SW480 (cell line): ENCODE measurements at regions not wholly inside any gene's neighbourhood (a gene's known extent, or its start where the extent isn't known, plus 50 kb on each side); places are given as distances from the start of the nearest gene placed in this dataset.
"Not testable (repeated sequence)": the region's sequence is repeated elsewhere in the genome, so short reads cannot be mapped to it uniquely, and the experiment has no call there.

Source experiments
- DNase-seq: peaks from one replicate; pipeline ENCODE4 v3.0.0-alpha.2; 2016; ENCODE audit warnings: low spot score

DNA sequence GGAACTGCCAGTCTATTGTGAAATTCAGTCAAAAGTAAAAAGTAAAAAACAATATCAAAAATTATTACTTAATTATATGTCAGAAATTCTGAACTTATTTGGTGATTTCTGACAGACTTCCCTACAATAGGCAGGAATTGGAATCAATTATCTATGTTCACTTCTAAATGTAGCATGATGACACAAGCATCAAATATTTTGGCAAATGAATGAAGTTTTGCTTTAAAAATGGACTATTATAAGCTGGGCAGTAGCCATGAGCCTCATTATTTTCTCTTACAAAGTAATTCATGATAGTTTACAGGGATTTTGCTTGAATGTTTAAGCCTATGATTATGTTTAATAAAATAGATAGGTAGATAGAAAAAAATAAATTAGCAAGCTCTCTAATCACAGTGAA is 582.6 kb downstream of the SLITRK6 start:
- DNase-seq, result no peak

DNA sequence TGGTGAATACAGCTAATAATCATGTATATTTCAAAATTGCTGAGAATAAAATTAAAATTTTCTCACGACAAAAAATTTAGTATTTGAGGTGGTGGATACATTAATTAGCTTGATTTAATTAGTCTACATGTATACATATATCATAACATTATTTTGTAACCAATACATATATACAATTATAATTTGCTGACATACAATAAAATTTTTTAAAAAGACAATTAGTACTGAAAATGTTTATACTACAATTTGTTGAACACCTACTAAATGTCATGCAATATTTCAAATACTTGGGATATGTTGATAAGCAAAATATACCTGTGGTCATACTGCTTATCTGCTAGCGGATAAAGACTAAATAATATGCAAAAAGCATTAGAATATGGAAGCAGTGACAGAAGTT is 586.5 kb downstream of the SLITRK6 start:
- DNase-seq, result no peak

DNA sequence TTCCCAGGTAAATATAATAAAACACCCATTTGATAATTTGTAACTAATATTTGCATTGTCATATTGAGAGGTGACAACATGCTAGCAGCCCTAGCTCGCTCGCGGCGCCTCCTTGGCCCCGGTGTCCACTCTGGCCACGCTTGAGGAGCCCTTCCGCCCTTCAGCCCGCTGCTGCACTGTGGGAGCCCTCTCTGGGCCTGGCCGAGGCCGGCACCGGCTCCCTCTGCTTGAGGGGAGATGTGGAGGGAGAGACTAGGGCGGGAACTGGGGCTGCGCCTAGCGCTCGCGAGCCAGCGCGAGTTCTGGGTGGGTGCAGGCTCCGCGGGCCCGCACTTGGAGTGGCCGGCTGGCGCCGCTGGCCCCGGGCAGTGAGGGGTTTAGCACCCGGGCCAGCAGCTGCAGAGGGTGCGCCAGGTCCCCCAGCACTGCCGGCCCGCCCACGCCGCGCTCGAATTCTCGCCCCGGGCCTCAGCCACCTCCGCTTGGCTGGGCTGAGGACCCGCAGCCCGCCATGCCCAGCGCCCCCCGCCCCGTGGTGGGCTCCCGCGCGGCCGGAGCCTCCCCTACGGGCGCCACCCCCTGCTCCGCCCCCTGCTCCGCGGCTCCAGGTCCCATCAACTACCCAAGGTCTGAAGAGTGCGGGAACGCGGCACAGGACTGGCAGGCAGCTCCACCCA is 594.4 kb downstream of the SLITRK6 start:
- no peak for DNase-seq

DNA sequence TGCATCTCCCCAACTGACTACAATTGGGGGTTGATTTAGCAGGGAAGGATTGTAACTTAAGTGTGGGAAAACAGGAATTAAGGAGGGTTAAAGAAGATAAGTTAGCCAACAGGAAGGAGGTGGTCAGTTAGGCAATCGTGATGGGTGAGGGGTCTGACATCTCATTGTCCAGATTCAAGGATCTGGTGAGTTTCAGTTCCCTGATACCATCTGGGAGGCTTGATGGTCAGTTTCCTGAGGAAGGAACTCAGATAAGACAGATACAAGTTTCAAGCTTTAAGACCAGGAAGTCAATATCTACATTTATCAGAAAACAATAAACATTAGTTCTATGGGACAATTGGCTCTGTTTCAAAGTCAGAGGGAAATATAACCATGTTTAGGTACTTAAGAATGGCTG is 601.8 kb downstream of the SLITRK6 start:
- no peak for DNase-seq

DNA sequence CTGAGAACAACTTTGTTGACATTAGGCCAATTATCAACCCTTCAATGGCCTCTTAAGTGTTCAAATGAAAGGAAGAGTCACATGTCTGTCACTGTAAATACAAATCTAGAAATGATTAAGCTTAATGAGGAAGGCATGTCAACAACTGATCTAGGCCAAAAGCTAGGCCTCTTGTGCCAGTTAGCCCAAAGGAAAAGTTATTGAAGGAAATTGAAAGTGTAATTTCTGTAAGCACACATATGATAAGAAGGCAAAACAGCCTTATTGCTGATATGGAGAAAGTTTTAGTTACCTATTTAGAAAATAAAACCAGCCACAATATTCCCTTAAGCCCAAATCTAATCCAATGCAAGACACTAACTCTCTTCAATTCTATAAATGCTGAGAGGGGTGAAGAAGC is 604.7 kb downstream of the SLITRK6 start:
- DNase-seq, result no peak

DNA sequence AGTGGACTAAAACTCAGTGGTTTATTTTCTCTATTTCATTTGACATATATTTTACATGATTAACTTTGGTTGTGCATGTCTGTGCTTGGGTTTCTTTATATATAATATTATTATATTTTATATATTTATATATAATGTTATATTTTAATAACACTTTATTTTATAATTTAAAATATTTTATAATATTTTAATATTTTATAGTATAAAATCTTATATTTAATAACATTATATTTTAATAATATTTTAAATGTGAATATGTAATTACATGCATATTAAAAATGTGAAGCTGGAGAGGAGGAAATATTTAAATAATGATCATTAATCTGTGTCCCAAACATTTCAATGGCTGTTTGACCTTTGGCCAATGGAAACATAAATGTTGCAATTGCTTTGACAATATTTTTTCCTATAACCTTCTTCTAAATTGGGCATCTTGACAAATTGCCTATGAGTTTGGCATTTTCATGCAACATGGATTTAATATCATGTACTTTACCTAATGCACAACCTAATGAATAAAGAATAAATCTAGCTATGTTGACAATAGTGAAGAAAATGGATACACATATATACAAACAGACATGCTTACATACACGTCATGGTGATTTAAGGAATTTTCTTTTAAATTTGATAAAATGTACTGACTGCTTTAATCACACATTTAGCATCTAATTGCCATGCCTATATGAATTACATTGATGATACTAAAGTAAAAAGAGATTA is 607.1 kb downstream of the SLITRK6 start:
- no peak for DNase-seq

DNA sequence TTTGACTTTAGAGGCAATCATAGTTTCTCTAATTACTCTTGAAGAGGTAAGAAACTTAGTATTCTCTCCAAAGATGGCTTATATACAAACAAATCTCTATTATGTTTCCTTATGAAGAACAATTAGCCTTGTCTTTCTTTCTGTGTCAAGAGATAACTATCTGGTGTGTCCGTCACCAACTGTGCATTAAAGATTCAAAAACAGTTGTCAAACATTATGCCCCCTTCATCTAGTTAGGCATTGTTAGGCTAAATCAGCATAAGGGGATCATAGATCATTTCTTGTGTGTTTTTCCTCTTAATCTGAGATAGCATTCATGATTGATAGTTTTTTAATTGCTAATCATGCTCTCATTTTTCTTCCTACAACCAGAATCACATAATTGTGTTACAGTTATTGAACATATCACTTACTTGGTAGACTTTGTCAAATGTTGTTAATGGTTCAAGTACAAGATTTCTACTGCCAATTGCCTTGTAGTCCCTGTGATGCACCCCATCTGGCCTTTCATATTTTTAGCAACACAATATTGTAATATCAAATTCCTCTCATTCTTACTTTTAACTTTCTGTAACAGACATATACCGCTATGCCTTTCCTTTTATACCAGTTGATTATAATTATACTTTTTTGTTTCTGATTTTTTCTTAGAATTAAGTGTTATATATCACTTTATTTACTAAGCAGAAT is 612.7 kb downstream of the SLITRK6 start:
- DNase-seq, result no peak

DNA sequence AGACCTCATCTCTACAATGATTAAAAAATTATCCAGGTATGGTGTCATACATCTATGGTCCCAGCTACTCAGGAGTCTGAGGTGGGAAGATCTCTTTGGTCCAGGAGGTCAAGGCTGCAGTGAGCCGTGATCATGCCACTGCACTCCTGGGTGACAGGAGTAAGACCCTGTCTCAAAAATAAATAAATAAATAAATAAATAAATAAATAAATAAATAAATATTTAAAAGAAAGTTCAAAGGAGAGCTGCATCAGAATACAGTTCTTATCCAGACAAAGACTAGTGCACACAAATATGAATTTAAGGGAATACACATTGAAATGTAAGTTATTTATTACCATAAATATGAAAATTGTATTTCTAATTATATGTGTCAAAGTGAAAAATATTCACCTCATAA is 624.9 kb downstream of the SLITRK6 start:
- no peak for DNase-seq

DNA sequence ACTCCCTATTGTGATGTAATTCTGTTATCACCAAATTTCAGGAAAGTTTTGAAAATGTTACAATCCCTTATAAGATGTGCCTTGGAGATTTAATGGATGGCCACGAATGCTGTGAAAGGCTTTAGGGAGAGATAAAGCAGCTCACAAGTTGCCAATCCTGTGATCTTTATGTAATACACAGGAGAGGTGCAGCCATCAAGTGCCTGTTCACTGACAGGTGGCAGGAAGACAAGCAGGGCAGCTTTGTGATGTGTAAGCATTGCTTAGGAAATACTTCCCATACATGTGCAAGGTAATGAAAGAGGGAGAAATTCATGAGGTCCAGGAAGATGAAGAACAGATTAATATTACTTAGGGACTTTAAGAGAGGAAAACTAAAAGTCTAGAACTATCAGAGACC is 628.8 kb downstream of the SLITRK6 start:
- peak; percentile 3 for DNase-seq

DNA sequence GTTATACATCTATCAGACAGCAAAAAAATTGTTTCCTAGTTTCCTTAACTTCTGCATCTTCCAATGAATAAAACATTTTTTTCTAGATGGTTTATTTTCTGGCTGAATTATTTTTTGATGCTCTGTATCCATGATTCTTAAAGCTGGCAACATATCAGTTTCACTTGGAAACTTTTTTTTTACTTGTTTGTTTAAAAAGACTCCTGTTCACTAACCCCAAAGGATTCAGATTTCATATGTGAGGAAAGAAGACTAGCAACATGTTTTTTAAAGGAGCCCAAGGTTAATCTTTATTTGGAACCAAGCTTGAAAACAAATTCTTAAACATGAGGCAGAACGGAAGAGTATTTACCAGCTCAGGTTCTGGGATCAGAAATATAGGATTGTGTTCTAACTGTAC is 632.3 kb downstream of the SLITRK6 start:
- DNase-seq, result no peak

DNA sequence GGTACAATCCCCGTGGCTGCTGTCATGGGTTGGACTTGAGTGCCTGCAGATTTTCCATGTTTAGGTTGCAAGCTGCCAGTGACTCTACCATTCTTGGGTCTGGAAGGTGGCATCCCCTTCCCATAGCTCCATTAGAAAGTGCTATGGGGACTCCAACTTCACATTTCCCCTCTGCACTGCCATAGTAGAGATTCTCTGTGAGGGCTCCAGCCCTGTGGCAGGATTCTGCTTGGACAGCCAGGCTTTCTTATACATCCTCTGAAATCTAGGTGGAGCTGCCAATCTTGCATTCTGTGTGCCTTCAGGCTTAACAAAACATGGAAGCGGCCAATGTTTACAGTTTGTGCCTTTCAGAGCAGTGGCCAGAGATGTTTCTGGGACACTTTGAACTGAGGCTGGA is 636.2 kb downstream of the SLITRK6 start:
- no peak for DNase-seq

DNA sequence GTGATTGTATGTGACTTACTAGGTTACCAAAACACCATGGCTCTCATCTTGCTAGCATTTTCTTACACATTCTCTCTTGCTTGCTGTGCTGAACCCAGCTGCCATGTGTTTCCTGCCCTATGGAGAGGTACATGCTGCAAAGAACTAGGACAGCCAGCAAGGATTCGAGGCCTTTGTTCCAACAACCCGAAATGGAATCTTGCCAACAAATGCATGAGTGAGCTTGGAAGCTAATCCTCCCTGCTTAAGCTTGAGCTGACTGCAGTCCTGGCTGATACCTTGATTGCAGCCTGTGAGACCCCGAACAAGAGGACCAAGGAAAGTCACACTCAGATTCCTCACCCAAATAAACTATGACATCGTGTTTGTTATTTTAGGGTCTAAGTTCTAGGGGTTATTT is 651.2 kb downstream of the SLITRK6 start:
- no peak for DNase-seq

DNA sequence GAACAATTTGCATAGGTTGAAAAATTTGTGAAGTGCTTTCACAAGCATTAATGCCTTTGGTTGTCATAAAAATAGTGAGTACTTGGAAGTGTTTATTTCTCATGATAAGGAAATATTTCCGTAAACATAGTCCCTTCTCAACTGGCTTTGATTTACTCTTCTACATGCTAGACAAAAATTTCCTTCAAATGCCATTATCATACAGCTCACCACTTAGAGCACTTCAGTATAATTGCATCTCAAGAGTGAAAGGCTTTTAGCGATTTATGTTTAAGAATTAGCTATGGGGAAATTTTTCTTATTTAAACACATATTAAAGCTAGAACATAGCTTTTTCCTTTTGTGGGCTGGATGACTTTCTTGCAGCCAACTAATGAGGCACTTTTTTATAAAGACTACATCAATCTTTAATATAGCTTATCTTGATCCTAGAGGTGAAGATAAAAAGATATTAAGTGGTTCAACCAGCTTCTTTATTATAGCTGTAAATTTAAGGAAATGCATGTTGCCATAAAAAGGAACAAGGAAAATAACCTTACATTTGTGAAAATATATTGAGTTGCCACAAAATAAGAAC is 656.8 kb downstream of the SLITRK6 start:
- DNase-seq, result no peak

DNA sequence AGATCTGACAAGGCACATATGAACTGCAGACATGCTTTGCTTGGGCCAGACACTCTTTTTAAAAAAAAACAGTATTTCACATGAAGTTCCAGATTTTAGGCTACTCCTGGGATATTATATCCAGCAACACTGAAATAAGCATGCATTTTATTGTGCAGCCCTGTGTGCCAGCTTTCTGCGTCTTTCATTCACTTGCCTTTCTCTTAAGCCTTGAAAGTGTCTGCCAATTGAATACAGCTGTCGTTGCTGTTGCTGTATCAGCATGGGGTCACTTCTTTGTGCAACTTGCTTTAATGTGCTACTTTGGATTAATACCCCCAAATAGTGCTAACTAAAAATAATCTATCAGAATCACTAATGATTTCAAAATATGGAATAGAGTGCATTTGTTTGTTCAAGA is 657.8 kb downstream of the SLITRK6 start:
- DNase-seq, result no peak

DNA sequence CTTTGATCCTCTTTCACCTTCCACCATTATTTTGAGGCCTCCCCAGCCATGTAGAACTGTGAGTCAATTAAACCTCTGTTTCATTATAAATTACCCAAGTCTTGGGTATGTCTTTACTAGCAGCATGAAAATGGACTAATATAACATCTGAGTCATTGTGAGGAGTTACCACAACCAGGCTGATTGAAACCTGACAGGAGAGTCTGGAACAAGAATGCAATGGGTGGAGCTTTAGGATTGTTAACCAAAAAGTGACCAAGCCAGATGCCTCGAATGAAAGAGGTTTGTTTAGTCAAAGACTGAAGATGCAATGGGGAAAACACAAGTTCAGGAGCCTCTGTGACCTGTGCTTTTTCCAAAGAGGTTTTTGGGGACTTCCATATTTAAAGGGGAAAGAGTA is 659.0 kb downstream of the SLITRK6 start:
- DNase-seq, result peak; percentile 1

DNA sequence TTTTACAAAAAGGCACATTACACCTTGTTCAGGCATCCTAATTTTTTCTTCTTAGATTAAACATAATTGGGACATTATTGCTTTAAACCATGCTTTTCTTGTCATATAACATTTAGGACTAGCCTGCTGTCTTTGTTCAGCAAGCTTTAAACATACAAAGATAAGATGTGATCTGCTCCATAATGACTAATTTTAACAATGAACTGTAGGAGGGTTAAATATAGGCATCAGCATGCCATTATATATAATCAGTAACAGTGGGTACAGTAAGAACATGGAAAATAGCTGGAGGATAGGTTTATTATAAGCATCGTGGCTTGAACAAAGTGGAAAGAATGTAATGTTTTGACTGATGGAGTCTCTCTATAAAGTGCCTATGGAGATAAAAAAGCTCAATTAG is 661.7 kb downstream of the SLITRK6 start:
- no peak for DNase-seq

DNA sequence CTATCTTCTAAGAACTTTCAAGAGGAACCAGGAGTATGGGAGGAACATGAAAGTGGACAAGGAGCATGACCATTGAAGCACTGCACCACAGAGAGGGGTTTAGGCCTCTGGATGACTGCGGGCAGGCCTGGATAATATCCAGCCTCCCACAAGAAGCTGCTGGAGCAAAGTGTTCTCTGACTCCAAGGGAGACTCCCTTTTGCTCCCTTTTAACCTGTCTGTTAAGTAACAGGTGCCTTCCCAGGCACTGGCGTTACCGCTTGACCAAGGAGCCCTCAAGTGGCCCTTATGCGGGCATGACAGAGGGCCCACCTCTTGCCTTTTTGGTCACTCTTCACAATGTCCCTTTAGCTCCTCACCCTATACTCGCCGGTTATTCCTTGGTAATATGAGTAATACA is 666.2 kb downstream of the SLITRK6 start:
- no peak for DNase-seq

DNA sequence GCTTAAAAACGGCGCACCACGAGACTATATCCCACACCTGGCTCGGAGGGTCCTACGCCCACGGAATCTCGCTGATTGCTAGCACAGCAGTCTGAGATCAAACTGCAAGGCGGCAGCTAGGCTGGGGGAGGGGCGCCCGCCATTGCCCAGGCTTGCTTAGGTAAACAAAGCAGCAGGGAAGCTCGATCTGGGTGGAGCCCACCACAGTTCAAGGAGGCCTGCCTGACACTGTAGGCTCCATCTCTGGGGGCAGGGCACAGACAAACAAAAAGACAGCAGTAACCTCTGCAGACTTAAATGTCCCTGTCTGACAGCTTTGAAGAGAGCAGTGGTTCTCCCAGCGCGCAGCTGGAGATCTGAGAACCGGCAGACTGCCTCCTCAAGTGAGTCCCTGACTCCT is 675.7 kb downstream of the SLITRK6 start:
- DNase-seq, result not testable (repeated sequence)

DNA sequence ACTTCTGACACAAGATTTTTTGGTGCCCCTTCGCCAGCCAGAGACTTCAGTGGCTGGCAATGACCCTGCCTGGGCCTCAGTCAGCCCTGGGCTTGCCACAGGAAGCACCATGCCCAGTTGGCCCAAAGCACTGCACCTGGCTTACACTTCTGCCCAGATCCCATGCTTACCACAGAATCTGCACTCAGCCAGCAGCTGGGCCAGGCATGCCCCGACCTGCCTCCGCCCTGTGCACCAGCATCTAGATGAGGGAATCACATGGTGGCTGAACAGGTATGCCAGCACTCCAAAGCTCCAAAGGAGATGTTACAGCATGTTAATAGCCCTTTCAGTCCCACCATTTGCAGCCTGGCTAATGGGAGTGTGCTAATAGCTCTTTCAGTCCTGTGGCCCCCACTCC is 690.9 kb downstream of the SLITRK6 start:
- DNase-seq, result no peak

DNA sequence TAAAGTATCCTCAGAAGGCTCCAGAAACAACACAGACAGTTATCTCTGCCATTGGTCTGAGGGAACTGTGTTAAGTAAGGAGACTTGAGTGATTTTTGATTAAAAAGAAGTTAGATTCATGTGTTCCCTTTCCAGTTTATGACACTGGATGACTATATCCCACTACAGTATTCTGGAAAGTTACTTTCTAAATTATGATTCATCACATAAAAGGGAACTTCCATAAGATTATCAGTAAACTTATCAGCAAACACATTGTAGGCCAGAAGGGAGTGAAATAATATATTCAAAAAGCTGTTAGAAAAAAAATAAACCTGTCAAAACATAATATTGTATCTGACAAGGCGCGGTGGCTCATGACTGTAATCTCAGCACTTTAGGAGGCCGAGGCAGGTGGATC is 700.0 kb downstream of the SLITRK6 start:
- no peak for DNase-seq

DNA sequence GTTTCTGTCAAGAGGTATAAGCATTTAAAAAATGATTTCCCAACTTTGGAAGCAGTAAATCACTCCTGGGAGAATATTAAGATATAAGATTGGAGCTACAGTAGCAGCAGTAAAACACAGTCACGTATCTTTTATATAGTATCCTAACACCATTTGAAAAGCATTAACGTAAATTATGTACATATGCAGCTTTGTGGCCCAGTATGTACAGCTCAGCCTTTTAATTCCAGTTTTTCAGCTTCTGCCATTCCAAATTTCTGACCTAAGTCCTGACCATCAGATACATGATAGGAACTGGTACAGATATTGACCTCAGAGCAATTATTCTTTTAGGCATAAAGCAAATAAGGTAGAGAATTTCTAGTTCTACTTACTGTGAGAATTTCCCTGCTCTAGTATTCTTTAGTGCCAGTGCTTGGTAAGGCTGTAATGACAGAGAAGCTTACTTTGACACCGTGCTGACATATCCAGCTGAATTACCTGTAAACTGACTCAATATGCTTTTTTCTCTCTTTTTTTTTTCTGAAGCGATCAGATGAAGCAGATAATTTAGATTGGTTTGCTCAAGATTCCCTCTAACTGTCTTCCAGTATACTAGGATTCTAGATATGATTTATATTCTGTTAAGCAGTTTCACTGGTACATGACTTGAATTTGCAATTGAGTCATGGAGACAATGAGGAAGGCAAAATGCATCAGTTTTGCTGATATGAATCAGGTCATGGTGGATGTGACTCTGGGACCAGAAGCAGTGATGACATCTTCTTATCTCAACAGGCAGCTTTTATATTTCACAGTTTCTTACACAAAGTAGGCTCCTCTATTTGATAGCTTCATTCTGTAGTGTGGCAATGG is 703.6 kb downstream of the SLITRK6 start:
- DNase-seq, result no peak

DNA sequence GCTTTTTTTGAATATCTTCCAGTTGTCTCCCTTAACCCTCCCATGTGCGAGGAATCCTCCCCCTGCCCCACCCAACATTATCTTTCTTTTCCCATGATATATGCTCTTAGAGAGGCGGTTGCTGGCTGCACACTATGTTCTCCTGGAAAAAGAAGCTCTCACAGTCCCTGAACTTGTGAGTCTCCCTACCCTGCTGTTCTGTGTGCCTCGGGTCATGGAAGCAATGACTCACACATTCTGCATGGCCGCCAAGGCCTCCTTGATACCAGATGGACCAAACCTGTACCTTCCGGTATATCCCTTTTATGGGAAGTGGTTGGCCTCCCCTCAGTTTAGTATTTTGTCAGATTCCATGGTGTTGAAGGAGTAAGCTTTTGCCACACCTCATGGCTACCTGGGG is 705.4 kb downstream of the SLITRK6 start:
- no peak for DNase-seq
